ENCODE measurements at regions not wholly inside any gene's neighbourhood (a gene's known extent, or its start where the extent isn't known, plus 50 kb on each side); places are given as distances from the start of the nearest gene placed in this dataset.

GRCh38 chr14:71426001-71426400, 506.2 kb upstream of the RGS6 start:
- TF ChIP-seq, protein P1, sequence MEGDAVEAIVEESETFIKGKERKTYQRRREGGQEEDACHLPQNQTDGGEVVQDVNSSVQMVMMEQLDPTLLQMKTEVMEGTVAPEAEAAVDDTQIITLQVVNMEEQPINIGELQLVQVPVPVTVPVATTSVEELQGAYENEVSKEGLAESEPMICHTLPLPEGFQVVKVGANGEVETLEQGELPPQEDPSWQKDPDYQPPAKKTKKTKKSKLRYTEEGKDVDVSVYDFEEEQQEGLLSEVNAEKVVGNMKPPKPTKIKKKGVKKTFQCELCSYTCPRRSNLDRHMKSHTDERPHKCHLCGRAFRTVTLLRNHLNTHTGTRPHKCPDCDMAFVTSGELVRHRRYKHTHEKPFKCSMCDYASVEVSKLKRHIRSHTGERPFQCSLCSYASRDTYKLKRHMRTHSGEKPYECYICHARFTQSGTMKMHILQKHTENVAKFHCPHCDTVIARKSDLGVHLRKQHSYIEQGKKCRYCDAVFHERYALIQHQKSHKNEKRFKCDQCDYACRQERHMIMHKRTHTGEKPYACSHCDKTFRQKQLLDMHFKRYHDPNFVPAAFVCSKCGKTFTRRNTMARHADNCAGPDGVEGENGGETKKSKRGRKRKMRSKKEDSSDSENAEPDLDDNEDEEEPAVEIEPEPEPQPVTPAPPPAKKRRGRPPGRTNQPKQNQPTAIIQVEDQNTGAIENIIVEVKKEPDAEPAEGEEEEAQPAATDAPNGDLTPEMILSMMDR (IDR thresholded peaks at IDR 0.05), result no peak

GRCh38 chr14:71429902-71430301, 502.3 kb upstream of the RGS6 start:
- Histone ChIP-seq H3K9me3 (no peaks in the 10 kb centered on the region), H3K36me3 (no peaks in the 10 kb centered on the region), H3K27ac (no peak overlapping the region), H3K4me3 (no peak overlapping the region), H3K4me1 (ENCODE audit: control insufficient read depth in 1 of 2, low read depth in 2 of 2) (no peaks in the 10 kb centered on the region), H3K27me3 (replicated peaks; ENCODE audit: insufficient read depth) (no peaks in the 10 kb centered on the region)
- TF ChIP-seq, protein P1 (IDR thresholded peaks at IDR 0.05), result no peak
- ATAC-seq (ENCODE audit: insufficient number of reproducible peaks, low FRiP score, low read depth), result no peak
- DNase-seq (ENCODE audit: low spot score), result no peak

More at GRCh38 chr14:71426001-71426400, 506.2 kb upstream of the RGS6 start:
- ATAC-seq (ENCODE audit: insufficient number of reproducible peaks, low FRiP score, low read depth), result no peak
- no peak for DNase-seq (ENCODE audit: low spot score)
- peaks cover 5% of the 10 kb centered on the region for H3K9me3 ChIP-seq
- H3K4me1 ChIP-seq (ENCODE audit: control insufficient read depth in 1 of 2, low read depth in 2 of 2), result no peaks in the 10 kb centered on the region
- H3K36me3 ChIP-seq, result no peaks in the 10 kb centered on the region
- H3K27ac ChIP-seq, result no peak overlapping the region
- H3K27me3 ChIP-seq (replicated peaks; ENCODE audit: insufficient read depth), result no peaks in the 10 kb centered on the region
- H3K4me3 ChIP-seq, result no peak overlapping the region

GRCh38 chr14:71430321-71430677, 501.9 kb upstream of the RGS6 start:
- H3K9me3 ChIP-seq, result no peaks in the 10 kb centered on the region
- DNase-seq (ENCODE audit: low spot score), result no peak
- H3K4me3 ChIP-seq, result no peak overlapping the region
- no peaks in the 10 kb centered on the region for H3K4me1 ChIP-seq (ENCODE audit: control insufficient read depth in 1 of 2, low read depth in 2 of 2)
- no peak for ATAC-seq (ENCODE audit: insufficient number of reproducible peaks, low FRiP score, low read depth)
- no peaks in the 10 kb centered on the region for H3K27me3 ChIP-seq (replicated peaks; ENCODE audit: insufficient read depth)
- no peaks in the 10 kb centered on the region for H3K36me3 ChIP-seq
- TF ChIP-seq, protein P1 (IDR thresholded peaks at IDR 0.05), result no peak
- no peak overlapping the region for H3K27ac ChIP-seq

DNA sequence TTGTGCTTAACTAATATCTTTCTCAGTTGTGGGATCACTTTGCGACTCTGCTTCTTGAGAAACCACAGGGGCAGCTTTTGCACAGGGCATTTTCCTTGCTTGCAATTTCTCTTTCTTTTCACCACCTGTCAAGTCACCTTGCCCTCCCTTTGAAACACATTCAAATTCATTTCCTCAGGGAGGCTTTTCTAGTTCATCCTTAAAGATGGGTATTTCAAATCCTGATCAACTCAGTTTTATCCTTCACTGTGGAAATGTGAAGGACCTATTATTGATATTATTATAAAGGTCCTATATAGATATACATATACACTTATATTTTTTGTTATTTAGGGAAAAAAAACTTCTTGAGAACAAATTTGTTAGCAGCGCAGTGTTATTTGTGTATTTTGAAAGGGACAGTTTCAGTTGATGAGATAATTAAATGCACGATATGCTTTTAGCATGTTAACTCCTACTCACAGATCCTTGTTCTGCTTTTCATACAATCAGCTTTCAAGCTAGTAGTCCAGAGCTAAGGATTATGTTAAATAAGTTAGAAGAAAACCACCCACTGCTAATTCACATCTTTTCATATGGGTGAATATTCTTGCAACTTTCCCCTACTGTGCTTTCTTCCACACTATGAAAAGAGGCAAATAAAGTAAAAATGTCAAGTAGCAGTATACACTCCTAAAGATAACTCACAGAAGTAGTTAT, 501.4 kb upstream of the RGS6 start:
- Histone ChIP-seq H3K4me1 (ENCODE audit: control insufficient read depth in 1 of 2, low read depth in 2 of 2) (no peaks in the 10 kb centered on the region), H3K27ac (no peak overlapping the region), H3K27me3 (replicated peaks; ENCODE audit: insufficient read depth) (no peaks in the 10 kb centered on the region), H3K36me3 (no peaks in the 10 kb centered on the region), H3K9me3 (no peaks in the 10 kb centered on the region), H3K4me3 (no peak overlapping the region)
- TF ChIP-seq, protein P1 (IDR thresholded peaks at IDR 0.05), result no peak
- no peak for ATAC-seq (ENCODE audit: insufficient number of reproducible peaks, low FRiP score, low read depth)
- DNase-seq (ENCODE audit: low spot score), result no peak

- Histone ChIP-seq H3K27ac (no peak overlapping the region), H3K36me3 (no peaks in the 10 kb centered on the region), H3K4me1 (ENCODE audit: control insufficient read depth in 1 of 2, low read depth in 2 of 2) (no peaks in the 10 kb centered on the region), H3K9me3 (no peaks in the 10 kb centered on the region), H3K27me3 (replicated peaks; ENCODE audit: insufficient read depth) (no peaks in the 10 kb centered on the region), H3K4me3 (no peak overlapping the region)
- DNase-seq (ENCODE audit: low spot score) (no peak), ATAC-seq (ENCODE audit: insufficient number of reproducible peaks, low FRiP score, low read depth) (no peak)
- TF ChIP-seq, protein P1 (IDR thresholded peaks at IDR 0.05), result no peak
These were observed 499.7 kb upstream of the RGS6 start for GRCh38 chr14:71432334-71433110.
